Activated naive CD8-positive, alpha-beta T cell treated with anti-CD3 and anti-CD28 coated beads, Interleukin-2, amount 50 U/mL, for 24 hours (primary cell): ENCODE measurements at regions not wholly inside any gene's neighbourhood (a gene's known extent, or its start where the extent isn't known, plus 50 kb on each side); places are given as distances from the start of the nearest gene placed in this dataset.

ENCODE experiments used
- ATAC-seq: fragments of 150-1000 bp; cut with Tn5 transposase; one replicate; pipeline ENCODE4 v1.10.0; 2021
- DNase-seq: peaks from one replicate; pipeline ENCODE4 v3.0.0; 2021
- H3K27ac Mint-ChIP-seq: one replicate; pipeline ENCODE4 v1.8.0; 2021; ENCODE audit warnings: mild to moderate bottlenecking, mixed read lengths
- H3K27me3 Mint-ChIP-seq: one replicate; pipeline ENCODE4 v1.8.0; 2021; ENCODE audit warnings: mixed read lengths
- H3K36me3 Mint-ChIP-seq: one replicate; pipeline ENCODE4 v1.8.0; 2021; ENCODE audit warnings: low read depth, mixed read lengths
- H3K4me1 Mint-ChIP-seq: one replicate; pipeline ENCODE4 v1.8.0; 2021; ENCODE audit warnings: mixed read lengths
- H3K4me3 Mint-ChIP-seq: one replicate; pipeline ENCODE4 v1.8.0; 2021; ENCODE audit warnings: mild to moderate bottlenecking, moderate library complexity, mixed read lengths
- H3K9me3 Mint-ChIP-seq: one replicate; pipeline ENCODE4 v1.8.0; 2021; ENCODE audit warnings: mixed read lengths

GRCh38 chr1:209491897-209492296 is 91.6 kb upstream of the CAMK1G start:
- DNase-seq = no peak
- peaks cover 4% of the 10 kb centered on the region for H3K9me3 Mint-ChIP-seq

GRCh38 chr1:209493559-209493958 is 90.0 kb upstream of the CAMK1G start:
- Mint-ChIP-seq H3K4me3 (no peak overlapping the region), H3K36me3 (peaks cover 2% of the 10 kb centered on the region), H3K4me1 (no peaks in the 10 kb centered on the region), H3K27ac (no peak overlapping the region), H3K27me3 (no peaks in the 10 kb centered on the region), H3K9me3 (peaks cover 6% of the 10 kb centered on the region)
- DNase-seq = no peak
- ATAC-seq = no peak

More at GRCh38 chr1:209491897-209492296, 91.6 kb upstream of the CAMK1G start:
- no peak for ATAC-seq
- no peak overlapping the region for H3K4me3 Mint-ChIP-seq
- no peaks in the 10 kb centered on the region for H3K4me1 Mint-ChIP-seq
- no peaks in the 10 kb centered on the region for H3K27me3 Mint-ChIP-seq
- no peak overlapping the region for H3K27ac Mint-ChIP-seq
- peaks cover 2% of the 10 kb centered on the region for H3K36me3 Mint-ChIP-seq

DNA sequence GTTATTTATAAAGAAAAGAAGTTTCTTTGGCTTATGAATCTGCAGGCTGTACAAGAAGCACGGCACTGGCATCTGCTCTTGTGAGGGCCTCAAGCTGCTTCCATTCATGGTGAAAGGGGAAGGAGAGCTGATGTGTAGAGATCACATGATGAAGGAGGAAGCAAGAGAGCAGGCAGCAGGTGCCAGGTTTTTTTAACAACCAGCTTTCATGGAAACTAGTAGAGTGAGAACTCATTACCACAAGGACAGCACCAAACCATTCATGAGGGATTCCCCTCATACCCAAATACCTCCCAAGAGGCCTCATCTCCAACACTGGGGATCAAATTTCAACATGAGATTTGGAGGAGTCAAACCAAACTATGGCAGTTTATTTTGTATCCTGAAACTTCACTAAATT is 85.8 kb upstream of the CAMK1G start:
- Mint-ChIP-seq H3K36me3 (peaks cover 4% of the 10 kb centered on the region), H3K27ac (no peak overlapping the region), H3K27me3 (peaks cover 6% of the 10 kb centered on the region), H3K4me1 (no peaks in the 10 kb centered on the region), H3K4me3 (no peak overlapping the region), H3K9me3 (peaks cover 23% of the 10 kb centered on the region)
- ATAC-seq (no peak), DNase-seq (no peak)

- DNase-seq (no peak), ATAC-seq (no peak)
- Mint-ChIP-seq H3K4me1 (no peaks in the 10 kb centered on the region), H3K9me3 (peaks cover 23% of the 10 kb centered on the region), H3K27ac (no peak overlapping the region), H3K27me3 (peaks cover 6% of the 10 kb centered on the region), H3K36me3 (peaks cover 2% of the 10 kb centered on the region), H3K4me3 (no peak overlapping the region)
Observed at GRCh38 chr1:209500993-209501392, 82.5 kb upstream of the CAMK1G start.

DNA sequence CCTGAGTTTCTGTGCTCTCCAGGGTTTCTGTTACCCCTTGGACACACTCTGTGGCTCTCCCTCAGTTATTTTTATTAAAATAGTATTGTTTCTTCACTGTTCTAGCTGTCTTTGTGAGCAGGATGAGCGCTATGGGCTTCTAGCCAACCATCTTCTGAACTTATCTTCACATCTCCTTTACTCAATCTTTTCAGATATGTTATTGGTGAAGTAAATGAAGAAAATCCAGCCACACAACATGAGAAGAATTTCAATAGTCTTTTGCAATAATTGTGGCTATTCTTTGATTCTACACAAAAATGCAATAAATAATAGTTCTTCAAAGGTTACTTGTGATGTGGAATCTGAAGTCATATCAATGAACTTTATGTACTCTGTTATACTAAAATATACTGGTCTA is 80.3 kb upstream of the CAMK1G start:
- no peaks in the 10 kb centered on the region for H3K4me1 Mint-ChIP-seq
- DNase-seq (no peak), ATAC-seq (no peak)
- H3K27me3 Mint-ChIP-seq = peaks cover 6% of the 10 kb centered on the region
- H3K27ac Mint-ChIP-seq = no peak overlapping the region
- no peak overlapping the region for H3K4me3 Mint-ChIP-seq
- peaks cover 2% of the 10 kb centered on the region for H3K36me3 Mint-ChIP-seq
- H3K9me3 Mint-ChIP-seq = peaks cover 17% of the 10 kb centered on the region

DNA sequence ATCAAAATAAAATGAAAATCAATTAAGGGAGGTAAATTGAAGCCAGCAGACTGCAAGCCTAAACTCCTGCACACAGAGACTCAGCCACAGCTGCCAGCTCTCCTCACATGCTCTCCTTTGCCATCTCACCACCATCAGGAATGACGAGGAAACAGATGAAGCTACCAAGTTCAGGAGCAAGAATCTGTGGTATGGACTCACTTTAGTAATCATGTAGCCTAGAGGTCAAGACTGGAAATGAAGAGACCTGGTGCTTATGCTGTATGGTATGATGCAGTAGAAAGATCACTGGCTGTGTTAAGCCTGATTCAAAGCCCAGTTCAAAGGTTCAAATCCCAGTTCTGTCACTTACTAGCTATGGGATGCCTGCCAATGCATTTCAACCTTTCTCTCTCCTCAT is 78.9 kb upstream of the CAMK1G start:
- no peak overlapping the region for H3K27ac Mint-ChIP-seq
- DNase-seq (no peak), ATAC-seq (no peak)
- H3K4me1 Mint-ChIP-seq = no peaks in the 10 kb centered on the region
- H3K9me3 Mint-ChIP-seq = peaks cover 17% of the 10 kb centered on the region
- peaks cover 6% of the 10 kb centered on the region for H3K27me3 Mint-ChIP-seq
- H3K36me3 Mint-ChIP-seq = peaks cover 2% of the 10 kb centered on the region
- H3K4me3 Mint-ChIP-seq = no peak overlapping the region

DNA sequence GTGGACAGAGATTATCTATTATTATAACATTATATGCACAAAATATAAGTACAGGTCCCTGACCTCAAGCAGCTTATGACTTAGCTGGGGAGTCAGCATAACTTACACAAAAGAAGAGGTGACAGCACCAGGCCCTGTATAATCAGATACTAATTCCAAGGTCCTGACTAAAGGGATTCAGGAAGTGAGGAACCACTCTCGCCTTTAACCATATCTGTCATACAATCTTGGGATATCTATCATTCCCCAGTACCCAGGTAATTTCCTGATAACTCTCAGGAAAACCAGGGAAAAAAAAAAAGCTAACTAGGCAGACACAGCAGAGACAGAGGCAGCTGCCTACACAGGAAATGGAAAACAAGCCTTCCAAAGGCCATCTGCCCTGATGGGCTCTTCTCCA is 78.5 kb upstream of the CAMK1G start:
- H3K9me3 Mint-ChIP-seq = peaks cover 14% of the 10 kb centered on the region
- ATAC-seq (no peak), DNase-seq (no peak)
- no peaks in the 10 kb centered on the region for H3K4me1 Mint-ChIP-seq
- H3K27ac Mint-ChIP-seq = no peak overlapping the region
- no peak overlapping the region for H3K4me3 Mint-ChIP-seq
- peaks cover 2% of the 10 kb centered on the region for H3K36me3 Mint-ChIP-seq
- H3K27me3 Mint-ChIP-seq = peaks cover 6% of the 10 kb centered on the region

GRCh38 chr1:209506101-209506500 is 77.4 kb upstream of the CAMK1G start:
- ATAC-seq (no peak), DNase-seq (no peak)
- no peaks in the 10 kb centered on the region for H3K4me1 Mint-ChIP-seq
- H3K27me3 Mint-ChIP-seq = peaks cover under 1% of the 10 kb centered on the region
- H3K9me3 Mint-ChIP-seq = peaks cover 3% of the 10 kb centered on the region
- H3K36me3 Mint-ChIP-seq = no peaks in the 10 kb centered on the region
- H3K27ac Mint-ChIP-seq = no peak overlapping the region
- H3K4me3 Mint-ChIP-seq = no peak overlapping the region

DNA sequence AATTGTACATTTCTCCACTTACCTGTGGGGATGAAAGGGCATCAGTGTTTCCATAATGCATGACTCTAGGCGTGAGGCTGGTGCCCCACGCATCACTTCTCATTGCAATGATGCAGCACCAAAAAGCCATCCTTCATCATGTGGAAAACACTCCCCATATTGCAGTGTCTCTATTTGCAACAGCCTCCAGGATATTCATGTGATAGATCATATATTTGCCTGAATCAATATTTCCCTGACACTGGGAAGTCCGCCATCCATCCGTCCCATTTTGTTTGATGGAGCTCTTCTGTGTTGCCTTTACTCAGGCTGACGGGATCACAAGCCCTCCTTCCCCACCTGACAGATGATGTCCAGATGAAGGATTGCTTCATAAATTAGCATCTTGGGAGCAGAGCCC is 74.5 kb upstream of the CAMK1G start:
- no peak overlapping the region for H3K4me3 Mint-ChIP-seq
- DNase-seq (no peak), ATAC-seq (no peak)
- H3K27ac Mint-ChIP-seq = no peak overlapping the region
- no peaks in the 10 kb centered on the region for H3K27me3 Mint-ChIP-seq
- no peaks in the 10 kb centered on the region for H3K9me3 Mint-ChIP-seq
- H3K4me1 Mint-ChIP-seq = no peaks in the 10 kb centered on the region
- no peaks in the 10 kb centered on the region for H3K36me3 Mint-ChIP-seq

- Mint-ChIP-seq H3K27me3 (no peaks in the 10 kb centered on the region), H3K4me3 (no peak overlapping the region), H3K9me3 (no peaks in the 10 kb centered on the region)
Observed at GRCh38 chr1:209510063-209510462, 73.5 kb upstream of the CAMK1G start.

DNA sequence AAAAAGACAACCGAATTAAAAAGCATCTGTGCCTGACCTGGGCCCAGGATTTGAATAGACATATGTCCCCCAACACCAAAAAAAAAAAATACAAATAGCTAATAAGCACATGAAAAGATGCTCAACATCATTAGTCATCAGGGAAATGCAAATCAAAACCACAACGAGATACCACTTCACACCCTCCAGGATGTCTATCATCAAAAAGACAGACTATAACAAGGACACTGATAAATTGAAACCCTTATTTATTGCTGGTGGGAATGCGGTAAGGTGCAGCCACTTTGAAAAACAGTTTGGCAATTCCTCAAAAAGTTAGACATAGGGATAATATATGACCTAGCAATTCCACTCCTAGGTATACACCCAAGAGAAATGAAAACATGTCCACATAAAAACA is 72.3 kb upstream of the CAMK1G start:
- H3K9me3 Mint-ChIP-seq = no peaks in the 10 kb centered on the region

More at GRCh38 chr1:209510063-209510462, 73.5 kb upstream of the CAMK1G start:
- H3K36me3 Mint-ChIP-seq = no peaks in the 10 kb centered on the region
- DNase-seq = no peak
- no peak overlapping the region for H3K27ac Mint-ChIP-seq
- no peaks in the 10 kb centered on the region for H3K4me1 Mint-ChIP-seq
- ATAC-seq = no peak

GRCh38 chr1:209512821-209513220 is 70.7 kb upstream of the CAMK1G start:
- no peak overlapping the region for H3K4me3 Mint-ChIP-seq
- no peak overlapping the region for H3K27ac Mint-ChIP-seq
- no peaks in the 10 kb centered on the region for H3K9me3 Mint-ChIP-seq
- no peaks in the 10 kb centered on the region for H3K4me1 Mint-ChIP-seq
- no peak for ATAC-seq
- no peak for DNase-seq
- H3K36me3 Mint-ChIP-seq = no peaks in the 10 kb centered on the region
- H3K27me3 Mint-ChIP-seq = no peaks in the 10 kb centered on the region

More for the DNA sequence above, 72.3 kb upstream of the CAMK1G start:
- ATAC-seq (no peak), DNase-seq (no peak)
- Mint-ChIP-seq H3K4me3 (no peak overlapping the region), H3K4me1 (no peaks in the 10 kb centered on the region), H3K36me3 (no peaks in the 10 kb centered on the region), H3K27ac (no peak overlapping the region), H3K27me3 (no peaks in the 10 kb centered on the region)

DNA sequence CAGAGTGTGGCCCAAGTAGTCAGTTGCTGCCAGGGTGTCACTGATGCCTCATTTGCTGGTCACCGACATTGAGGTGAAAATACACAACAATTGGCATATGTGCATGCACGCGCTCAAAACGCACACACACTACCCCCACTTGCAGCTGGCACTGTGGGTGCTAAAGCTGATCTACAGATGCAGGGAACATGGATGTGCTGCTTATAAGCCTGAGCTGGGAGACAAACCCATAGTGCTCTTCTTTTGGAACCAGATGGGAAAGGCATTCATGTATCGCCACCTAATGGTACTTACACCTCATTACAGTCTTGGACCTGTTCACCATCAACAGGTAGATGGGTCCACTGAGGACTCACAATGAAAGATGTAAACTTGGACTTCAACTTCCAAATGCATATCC is 70.3 kb upstream of the CAMK1G start:
- no peaks in the 10 kb centered on the region for H3K4me1 Mint-ChIP-seq
- no peak for DNase-seq
- no peak overlapping the region for H3K4me3 Mint-ChIP-seq
- H3K27ac Mint-ChIP-seq = no peak overlapping the region
- ATAC-seq = no peak
- H3K27me3 Mint-ChIP-seq = no peaks in the 10 kb centered on the region
- no peaks in the 10 kb centered on the region for H3K9me3 Mint-ChIP-seq
- no peaks in the 10 kb centered on the region for H3K36me3 Mint-ChIP-seq

DNA sequence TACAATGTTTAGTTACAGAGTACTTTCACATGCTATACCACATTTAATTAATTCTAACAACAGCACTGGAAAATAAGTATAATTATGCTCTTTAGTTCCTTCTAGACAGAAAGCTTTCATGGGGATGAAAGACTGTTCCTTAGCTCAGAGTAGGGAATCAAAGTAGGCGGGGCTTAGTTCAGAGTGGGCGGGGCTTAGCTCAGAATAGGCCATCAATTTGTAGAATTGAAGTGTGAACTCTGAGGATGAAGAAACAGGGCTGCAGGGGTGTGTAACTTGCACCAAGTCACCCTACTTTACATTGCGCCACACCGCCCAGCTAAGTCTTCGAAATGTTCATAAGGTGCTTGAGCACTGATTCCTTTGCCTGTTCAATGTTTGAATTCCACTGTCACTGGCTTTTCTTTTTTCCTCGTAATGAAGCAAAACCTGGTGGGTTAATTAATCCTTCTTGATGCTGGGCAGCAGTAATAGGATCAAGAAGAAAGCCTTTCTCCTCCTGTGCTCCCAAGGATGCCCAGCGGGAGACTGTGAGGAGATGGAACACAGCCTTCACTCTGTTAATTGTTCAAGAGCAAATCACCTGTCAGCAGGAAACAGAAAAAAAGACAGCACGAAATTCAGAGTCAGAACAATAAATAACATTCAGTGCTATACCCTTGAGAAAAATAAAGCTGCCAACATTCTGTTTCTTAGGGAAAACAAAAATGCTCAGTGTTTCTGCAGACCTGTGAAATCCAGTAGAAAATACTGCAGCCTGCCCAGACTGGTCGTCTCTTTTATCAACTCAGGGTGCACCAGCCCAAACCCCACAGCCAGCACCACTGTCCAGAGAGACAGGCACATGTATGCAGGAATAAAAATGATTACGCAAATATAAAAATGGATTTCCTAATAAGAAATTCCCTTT is 66.5 kb upstream of the CAMK1G start:
- Mint-ChIP-seq H3K4me3 (no peak overlapping the region), H3K27ac (no peak overlapping the region), H3K36me3 (no peaks in the 10 kb centered on the region), H3K9me3 (no peaks in the 10 kb centered on the region), H3K27me3 (no peaks in the 10 kb centered on the region), H3K4me1 (no peaks in the 10 kb centered on the region)
- DNase-seq (no peak), ATAC-seq (no peak)

GRCh38 chr1:209517681-209518050 is 65.8 kb upstream of the CAMK1G start:
- no peaks in the 10 kb centered on the region for H3K9me3 Mint-ChIP-seq
- H3K27ac Mint-ChIP-seq = no peak overlapping the region
- no peak for ATAC-seq
- DNase-seq = no peak
- no peak overlapping the region for H3K4me3 Mint-ChIP-seq
- H3K36me3 Mint-ChIP-seq = no peaks in the 10 kb centered on the region
- H3K27me3 Mint-ChIP-seq = no peaks in the 10 kb centered on the region
- no peaks in the 10 kb centered on the region for H3K4me1 Mint-ChIP-seq
